H1 (cell line): ENCODE measurements at regions not wholly inside any gene's neighbourhood (a gene's known extent, or its start where the extent isn't known, plus 50 kb on each side); places are given as distances from the start of the nearest gene placed in this dataset.

ENCODE experiments used
- CTCF ChIA-PET: fragments of 300-600 bp; sonication (Branson Sonifier 250); formaldehyde crosslinking; loops from one replicate; lab custom pipeline; 2021; ENCODE audit not compliant: partially characterized antibody; lab: Charles Lee
- POLR2A ChIA-PET: fragments of 300-600 bp; sonication (Branson Sonifier 250); formaldehyde crosslinking; loops from one replicate; lab custom pipeline; 2021; ENCODE audit warnings: inconsistent platforms; ENCODE audit not compliant: partially characterized antibody; lab: Charles Lee
- DNase-seq, 2 experiments: peaks; one replicate each; pipeline versions ENCODE4 v3.0.0 to v3.0.0-alpha.2; 2010 to 2022; ENCODE audit warnings: low spot score in 2 of 2, low read depth in 1 of 2, mixed read lengths in 1 of 2
- FAIRE-seq: peaks from 2 replicates; lab custom pipeline; 2011; peaks lifted over from hg19 to GRCh38; lab: Jason Lieb, UNC
- H2AFZ ChIP-seq: 2 replicates; pipeline ENCODE4 v1.8.1; 2012; ENCODE audit warnings: low read length, inconsistent platforms
- H2AK5ac ChIP-seq: 2 replicates; pipeline ENCODE4 v1.6.1; 2013; ENCODE audit warnings: low read depth, low read length
- H2BK120ac ChIP-seq: replicated peaks from 2 replicates; pipeline ENCODE3; 2013; ENCODE audit warnings: low read depth, low read length, inconsistent platforms
- H2BK12ac ChIP-seq: 2 replicates; pipeline ENCODE4 v1.6.1; 2013; ENCODE audit warnings: low read depth, low read length
- H2BK15ac ChIP-seq: 2 replicates; pipeline ENCODE4 v1.6.1; 2013; ENCODE audit warnings: low read length
- H2BK20ac ChIP-seq: 2 replicates; pipeline ENCODE4 v1.6.1; 2013; ENCODE audit warnings: low read length
- H2BK5ac ChIP-seq: 2 replicates; pipeline ENCODE4 v1.6.1; 2013; ENCODE audit warnings: low read depth, low read length
- H3K14ac ChIP-seq: 2 replicates; pipeline ENCODE4 v1.6.1; 2013; ENCODE audit warnings: inconsistent platforms; ENCODE audit not compliant: insufficient read length
- H3K18ac ChIP-seq: 2 replicates; pipeline ENCODE4 v1.6.1; 2013; ENCODE audit warnings: low read length; ENCODE audit errors: extremely low read depth
- H3K23ac ChIP-seq: 2 replicates; pipeline ENCODE4 v1.6.1; 2013; ENCODE audit warnings: inconsistent platforms; ENCODE audit not compliant: insufficient read length
- H3K23me2 ChIP-seq: 2 replicates; pipeline ENCODE4 v1.6.1; 2013; ENCODE audit warnings: low read depth, low read length
- H3K27ac ChIP-seq: 2 replicates; pipeline ENCODE4 v1.6.1; 2011; ENCODE audit warnings: low read depth, low read length, inconsistent platforms
- H3K27me3 ChIP-seq, 4 experiments: replicated peaks in 1 of 4; 1 replicate in 1 of 4; 2 replicates in 3 of 4; pipeline versions ENCODE4 v1.6.1 to v1.8.1; 2011 to 2013; ENCODE audit warnings: low read length in 3 of 4, mild to moderate bottlenecking in 3 of 4, inconsistent platforms in 2 of 4, mixed read lengths in 2 of 4, moderate library complexity in 1 of 4; ENCODE audit not compliant: control insufficient read depth in 3 of 4, insufficient read depth in 3 of 4; ENCODE audit errors: extremely low read depth in 1 of 4
- H3K36me3 ChIP-seq, 4 experiments: 2 replicates each; pipeline versions ENCODE4 v1.6.1 to v1.8.1; 2011 to 2013; ENCODE audit warnings: mild to moderate bottlenecking in 4 of 4, low read length in 3 of 4, moderate library complexity in 2 of 4, control low read depth in 1 of 4, inconsistent platforms in 1 of 4; ENCODE audit not compliant: insufficient read depth in 4 of 4, control insufficient read depth in 2 of 4
- H3K4ac ChIP-seq: replicated peaks from 2 replicates; pipeline ENCODE3; 2013; ENCODE audit warnings: low read length, low read depth, mixed read lengths, inconsistent platforms; ENCODE audit not compliant: insufficient read length
- H3K4me1 ChIP-seq, 4 experiments: replicated peaks in 1 of 4; 1 replicate in 1 of 4; 2 replicates in 3 of 4; pipeline versions ENCODE4 v1.6.1 to v1.8.1; 2011 to 2013; ENCODE audit warnings: low read length in 3 of 4, inconsistent platforms in 2 of 4, mixed read lengths in 1 of 4; ENCODE audit not compliant: insufficient read depth in 4 of 4, control insufficient read depth in 3 of 4
- H3K4me2 ChIP-seq, 2 experiments: 2 replicates each; pipeline versions ENCODE4 v1.6.1 to v1.8.1; 2011 to 2013; ENCODE audit warnings: low read depth in 2 of 2, low read length in 2 of 2, control low read depth in 1 of 2, inconsistent platforms in 1 of 2, mild to moderate bottlenecking in 1 of 2; ENCODE audit not compliant: insufficient read depth in 1 of 2
- H3K4me3 ChIP-seq, 4 experiments: fragments of 200-600, 300-600 bp in 1 of 4; sonication (generic), shearing (Covaris generic), sonication (Bioruptor Twin) in 1 of 4; 2 replicates each; pipeline versions ENCODE4 v1.5.1 to v1.8.1; 2011 to 2016; ENCODE audit warnings: low read length in 4 of 4, low read depth in 3 of 4, control low read depth in 2 of 4, inconsistent platforms in 2 of 4, mild to moderate bottlenecking in 2 of 4, mixed read lengths in 1 of 4, moderate library complexity in 1 of 4; ENCODE audit not compliant: insufficient read depth in 2 of 4; ENCODE audit errors: extremely low read depth in 1 of 4
- H3K56ac ChIP-seq: replicated peaks from 2 replicates; pipeline ENCODE3; 2013; ENCODE audit warnings: low read depth, mild to moderate bottlenecking, mixed read lengths, low read length, inconsistent platforms; ENCODE audit not compliant: insufficient read length
- H3K79me1 ChIP-seq: 2 replicates; pipeline ENCODE4 v1.6.1; 2013; ENCODE audit warnings: low read depth, low read length, control low read depth
- H3K79me2 ChIP-seq, 2 experiments: 2 replicates each; pipeline versions ENCODE4 v1.6.1 to v1.8.1; 2012 to 2013; ENCODE audit warnings: low read length in 2 of 2, mild to moderate bottlenecking in 2 of 2, inconsistent platforms in 1 of 2; ENCODE audit not compliant: insufficient read depth in 2 of 2, control insufficient read depth in 1 of 2
- H3K9ac ChIP-seq, 4 experiments: replicated peaks in 1 of 4; 1 replicate in 1 of 4; 2 replicates in 3 of 4; pipeline versions ENCODE4 v1.6.1 to v1.8.1; 2011 to 2013; ENCODE audit warnings: low read depth in 3 of 4, low read length in 3 of 4, control low read depth in 2 of 4, mild to moderate bottlenecking in 2 of 4, moderate library complexity in 2 of 4, inconsistent platforms in 1 of 4; ENCODE audit errors: extremely low read depth in 1 of 4
- H3K9me3 ChIP-seq, 2 experiments: 2 replicates each; pipeline versions ENCODE4 v1.6.1 to v1.8.1; 2012 to 2013; ENCODE audit warnings: mild to moderate bottlenecking in 2 of 2, moderate library complexity in 2 of 2, control low read depth in 1 of 2, inconsistent platforms in 1 of 2, low read depth in 1 of 2, low read length in 1 of 2, mixed read lengths in 1 of 2; ENCODE audit not compliant: insufficient read depth in 2 of 2
- H4K20me1 ChIP-seq, 2 experiments: replicated peaks in 1 of 2; 2 replicates each; pipeline versions ENCODE3 to v1.8.1; 2011 to 2013; ENCODE audit warnings: inconsistent platforms in 2 of 2, low read length in 2 of 2, mild to moderate bottlenecking in 1 of 2; ENCODE audit not compliant: insufficient read depth in 2 of 2, control insufficient read depth in 1 of 2
- H4K5ac ChIP-seq: 2 replicates; pipeline ENCODE4 v1.6.1; 2013; ENCODE audit warnings: low read length, low read depth, mixed read lengths, inconsistent platforms; ENCODE audit not compliant: insufficient read length
- H4K8ac ChIP-seq: 2 replicates; pipeline ENCODE4 v1.8.0; 2013; ENCODE audit warnings: mild to moderate bottlenecking, moderate library complexity, low read length, inconsistent platforms; ENCODE audit not compliant: insufficient read depth; ENCODE audit errors: extremely low read depth
- H4K91ac ChIP-seq: replicated peaks from 2 replicates; pipeline ENCODE3; 2013; ENCODE audit warnings: low read length, mixed read lengths, inconsistent platforms; ENCODE audit not compliant: insufficient read length
- CREB1 ChIP-seq: IDR thresholded peaks from 2 replicates; pipeline ENCODE4 v1.6.1; 2012; ENCODE audit warnings: inconsistent platforms
- KDM4A ChIP-seq: IDR thresholded peaks from one replicate; pipeline ENCODE4 v1.7.1; 2012; ENCODE audit warnings: low read depth, mild to moderate bottlenecking, moderate library complexity, low read length, inconsistent platforms; ENCODE audit not compliant: severe bottlenecking
- RNF2 ChIP-seq: fragments of 200-900, 300-1000 bp; sonication (generic); IDR thresholded peaks from 2 replicates; pipeline ENCODE4 v1.7.1; 2016; ENCODE audit warnings: borderline replicate concordance, low read depth, mild to moderate bottlenecking, antibody characterized with exemption, low read length; ENCODE audit not compliant: poor library complexity, severe bottlenecking; ENCODE audit errors: missing control alignments
- TAF7 ChIP-seq: optimal IDR thresholded peaks from 2 replicates; pipeline ENCODE3; 2011; ENCODE audit warnings: low read depth, mild to moderate bottlenecking, inconsistent platforms, low read length, moderate library complexity, borderline replicate concordance
- WGBS, 2 experiments: shearing (Covaris generic) in 1 of 2; methylation state at CpG; one replicate each; pipeline versions ENCODE4 v1.1.6 to v1.1.7; 2013 to 2015; ENCODE audit warnings: low lambda C conversion rate in 2 of 2, mixed read lengths in 2 of 2, inconsistent platforms in 1 of 2, low coverage in 1 of 2, missing lambda C conversion rate in 1 of 2; ENCODE audit not compliant: insufficient replicate concordance in 2 of 2, insufficient coverage in 1 of 2, insufficient read length in 1 of 2; ENCODE audit errors: extremely low coverage in 1 of 2, missing lambda C conversion rate in 1 of 2; 5-methylcytosine and 5-hydroxymethylcytosine counted together
- TF ChIP-seq, protein P1 (sequence below): IDR thresholded peaks from 2 replicates; pipeline ENCODE4 v1.6.1; 2011; ENCODE audit warnings: low read length, improper control_type of control experiment

DNA sequence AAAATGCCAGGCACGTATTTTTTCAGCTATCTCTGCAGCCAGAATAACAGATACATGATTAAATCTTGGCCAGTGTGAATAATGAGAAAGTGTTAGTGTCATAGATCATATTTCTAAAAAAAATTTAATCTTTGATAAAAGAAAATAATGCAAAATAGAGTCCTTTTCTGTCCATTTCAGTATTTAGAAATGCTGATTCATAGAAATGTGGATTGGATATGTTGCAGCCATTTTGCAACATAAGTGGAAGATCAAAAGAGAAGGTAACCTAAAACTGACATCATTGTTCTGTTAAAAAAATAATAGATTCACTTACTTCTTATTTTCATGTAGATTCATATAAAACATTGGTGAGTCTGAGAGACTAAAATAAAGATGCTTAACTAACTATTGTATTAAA is 1010.3 kb downstream of the LRFN5 start:
- Histone ChIP-seq H3K18ac (no peak overlapping the region), H4K5ac (no peak overlapping the region), H3K23ac (no peak overlapping the region), H2AFZ (no peak overlapping the region), H4K8ac (no peak overlapping the region), H3K23me2 (no peaks in the 10 kb centered on the region), H3K9me3 (no peaks in the 10 kb centered on the region), H3K4me2 (no peak overlapping the region), H3K9ac (no peak overlapping the region), H2BK120ac (no peak overlapping the region), H3K4me3 (no peak overlapping the region), H3K14ac (no peak overlapping the region), H3K79me1 (no peaks in the 10 kb centered on the region), H3K4me1 (no peaks in the 10 kb centered on the region), H3K56ac (no peak overlapping the region), H2BK15ac (no peak overlapping the region), H4K20me1 (no peaks in the 10 kb centered on the region), H3K4ac (no peak overlapping the region), H2BK20ac (no peak overlapping the region), H3K36me3 (no peaks in the 10 kb centered on the region), H3K27ac (no peak overlapping the region), H2BK12ac (no peak overlapping the region), H3K27me3 (no peaks in the 10 kb centered on the region), H3K79me2 (no peaks in the 10 kb centered on the region), H4K91ac (no peak overlapping the region), H2AK5ac (no peak overlapping the region), H2BK5ac (no peak overlapping the region)
- DNase-seq: no peak
- FAIRE-seq: no peak
- TF ChIP-seq, protein P1, sequence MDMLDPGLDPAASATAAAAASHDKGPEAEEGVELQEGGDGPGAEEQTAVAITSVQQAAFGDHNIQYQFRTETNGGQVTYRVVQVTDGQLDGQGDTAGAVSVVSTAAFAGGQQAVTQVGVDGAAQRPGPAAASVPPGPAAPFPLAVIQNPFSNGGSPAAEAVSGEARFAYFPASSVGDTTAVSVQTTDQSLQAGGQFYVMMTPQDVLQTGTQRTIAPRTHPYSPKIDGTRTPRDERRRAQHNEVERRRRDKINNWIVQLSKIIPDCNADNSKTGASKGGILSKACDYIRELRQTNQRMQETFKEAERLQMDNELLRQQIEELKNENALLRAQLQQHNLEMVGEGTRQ: no peak
- TF ChIP-seq RNF2 (no peak), KDM4A (no peak), TAF7 (no peak), CREB1 (no peak)
- CTCF ChIA-PET: no interaction called here
- WGBS, 2 experiments: 79% methylated on average over 1 of the region's 1 CpG; no CpG with 5 or more reads in 1 of the 2 experiments
- POLR2A ChIA-PET: no interaction called here
